ENCODE measurements at regions not wholly inside any gene's neighbourhood (a gene's known extent, or its start where the extent isn't known, plus 50 kb on each side); places are given as distances from the start of the nearest gene placed in this dataset.

DNA sequence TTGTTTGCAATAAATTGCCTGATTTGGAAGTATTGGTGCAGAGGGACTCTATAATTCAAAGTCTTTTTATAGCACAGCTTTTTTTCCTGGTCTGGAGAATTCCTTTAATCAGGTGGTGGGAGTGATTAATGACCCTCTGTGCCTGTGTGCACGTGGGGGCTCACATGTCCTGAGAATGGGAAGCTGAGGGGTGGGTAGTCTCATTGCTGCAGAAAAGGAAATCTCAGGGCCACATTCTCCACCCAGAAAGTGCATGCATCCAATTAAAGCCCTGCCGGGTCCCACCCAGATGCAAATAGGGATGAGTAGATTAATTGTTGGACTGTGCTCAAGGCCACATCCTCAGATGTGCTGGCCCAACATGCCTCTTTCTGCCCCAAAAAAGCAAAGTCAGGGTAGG lies 324.7 kb downstream of the CXCL12 start:
- Histone ChIP-seq H2BK15ac (ENCODE audit: low read length) (no peak overlapping the region), H3K4me1 (ENCODE audit: control insufficient read depth in 2 of 2, insufficient read depth in 1 of 2, low read depth in 1 of 2, low read length in 2 of 2) (peaks cover 0 to 16% of the 10 kb centered on the region in 2 donors), H4K8ac (ENCODE audit: low read depth, low read length) (no peak overlapping the region), H4K91ac (ENCODE audit: low read depth, low read length, poor library complexity) (no peak overlapping the region), H3K23ac (ENCODE audit: low read depth, low read length, poor library complexity) (no peak overlapping the region), H3K14ac (ENCODE audit: low read length) (no peak overlapping the region), H3K27me3 (ENCODE audit: control insufficient read depth in 3 of 3, insufficient read depth in 3 of 3, low read depth in 1 of 3, low read length in 3 of 3) (no peaks in the 10 kb centered on the region), H3K18ac (ENCODE audit: low read length) (no peak overlapping the region), H3K36me3 (replicated peaks in 1 of 2; ENCODE audit: control insufficient read depth in 2 of 2, insufficient read depth in 2 of 2, low read length in 2 of 2) (no peaks in the 10 kb centered on the region), H3K79me1 (ENCODE audit: low read depth, low read length) (no peaks in the 10 kb centered on the region), H2BK5ac (ENCODE audit: low read length) (no peak overlapping the region), H2BK120ac (ENCODE audit: low read depth, low read length) (no peak overlapping the region), H2BK12ac (ENCODE audit: low read length) (no peak overlapping the region), H3K4me2 (ENCODE audit: insufficient read depth, low read length, poor library complexity, severe bottlenecking) (no peak overlapping the region), H2AFZ (ENCODE audit: low read length) (no peak overlapping the region), H3K4me3 (ENCODE audit: low read length in 2 of 2) (no peak overlapping the region), H3K9me3 (replicated peaks in 1 of 2; ENCODE audit: control insufficient read depth in 2 of 2, insufficient read depth in 1 of 2, low read depth in 1 of 2, low read length in 2 of 2) (no peaks in the 10 kb centered on the region), H2AK5ac (ENCODE audit: low read depth, low read length) (no peak overlapping the region), H3K4ac (ENCODE audit: low read length) (no peak overlapping the region), H3K27ac (replicated peaks; ENCODE audit: low read length) (no peak overlapping the region), H3K9ac (ENCODE audit: low read depth, low read length, poor library complexity) (no peak overlapping the region)
- DNase-seq (ENCODE audit: low spot score), result no peak
- WGBS, 2 donors (ENCODE audit: extremely low coverage in 2 of 2, insufficient read length in 2 of 2, insufficient replicate concordance in 1 of 2), result no CpG with 5 or more reads among the region's 2 CpGs

DNA sequence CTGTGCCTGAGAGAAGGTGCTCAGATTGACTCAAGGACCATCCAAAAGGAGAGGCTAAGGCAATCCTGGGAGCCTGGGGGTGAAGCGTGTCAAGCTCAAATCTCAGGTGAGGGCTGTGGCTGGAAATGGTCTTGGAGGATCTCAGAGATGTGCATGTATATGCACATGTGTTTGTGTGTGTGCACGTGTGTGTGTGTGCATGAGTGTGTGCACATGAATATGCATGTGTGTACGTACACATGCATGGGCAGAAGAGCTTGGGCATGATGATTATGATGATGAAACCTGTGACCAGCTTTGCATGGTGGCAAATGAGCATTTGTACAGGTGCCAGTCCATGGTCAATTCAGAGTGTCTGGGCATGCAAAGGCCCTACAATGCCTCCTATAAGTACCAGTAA lies 326.6 kb downstream of the CXCL12 start:
- no peak overlapping the region for H4K91ac ChIP-seq (ENCODE audit: low read depth, low read length, poor library complexity)
- no peak overlapping the region for H3K14ac ChIP-seq (ENCODE audit: low read length)
- no peak for DNase-seq (ENCODE audit: low spot score)
- no peak overlapping the region for H2BK15ac ChIP-seq (ENCODE audit: low read length)
- no CpG with 5 or more reads among the region's 3 CpGs for WGBS, 2 donors (ENCODE audit: extremely low coverage in 2 of 2, insufficient read length in 2 of 2, insufficient replicate concordance in 1 of 2)
- no peak overlapping the region for H3K4ac ChIP-seq (ENCODE audit: low read length)
- H3K9ac ChIP-seq (ENCODE audit: low read depth, low read length, poor library complexity), result no peak overlapping the region
- H3K18ac ChIP-seq (ENCODE audit: low read length), result no peak overlapping the region
- H3K36me3 ChIP-seq (replicated peaks in 1 of 2; ENCODE audit: control insufficient read depth in 2 of 2, insufficient read depth in 2 of 2, low read length in 2 of 2), result no peaks in the 10 kb centered on the region
- H2BK120ac ChIP-seq (ENCODE audit: low read depth, low read length), result no peak overlapping the region
- H3K4me1 ChIP-seq (ENCODE audit: control insufficient read depth in 2 of 2, insufficient read depth in 1 of 2, low read depth in 1 of 2, low read length in 2 of 2), result peaks cover 0 to 16% of the 10 kb centered on the region in 2 donors
- H3K27me3 ChIP-seq (ENCODE audit: control insufficient read depth in 3 of 3, insufficient read depth in 3 of 3, low read depth in 1 of 3, low read length in 3 of 3), result no peaks in the 10 kb centered on the region
- no peak overlapping the region for H3K23ac ChIP-seq (ENCODE audit: low read depth, low read length, poor library complexity)
- no peak overlapping the region for H3K27ac ChIP-seq (replicated peaks; ENCODE audit: low read length)
- H3K9me3 ChIP-seq (replicated peaks in 1 of 2; ENCODE audit: control insufficient read depth in 2 of 2, insufficient read depth in 1 of 2, low read depth in 1 of 2, low read length in 2 of 2), result no peaks in the 10 kb centered on the region
- H4K8ac ChIP-seq (ENCODE audit: low read depth, low read length), result no peak overlapping the region
- H3K4me2 ChIP-seq (ENCODE audit: insufficient read depth, low read length, poor library complexity, severe bottlenecking), result no peak overlapping the region
- H2BK12ac ChIP-seq (ENCODE audit: low read length), result no peak overlapping the region
- H3K4me3 ChIP-seq (ENCODE audit: low read length in 2 of 2), result no peak overlapping the region
- H3K79me1 ChIP-seq (ENCODE audit: low read depth, low read length), result no peaks in the 10 kb centered on the region
- H2AFZ ChIP-seq (ENCODE audit: low read length), result no peak overlapping the region
- no peak overlapping the region for H2BK5ac ChIP-seq (ENCODE audit: low read length)
- no peak overlapping the region for H2AK5ac ChIP-seq (ENCODE audit: low read depth, low read length)

DNA sequence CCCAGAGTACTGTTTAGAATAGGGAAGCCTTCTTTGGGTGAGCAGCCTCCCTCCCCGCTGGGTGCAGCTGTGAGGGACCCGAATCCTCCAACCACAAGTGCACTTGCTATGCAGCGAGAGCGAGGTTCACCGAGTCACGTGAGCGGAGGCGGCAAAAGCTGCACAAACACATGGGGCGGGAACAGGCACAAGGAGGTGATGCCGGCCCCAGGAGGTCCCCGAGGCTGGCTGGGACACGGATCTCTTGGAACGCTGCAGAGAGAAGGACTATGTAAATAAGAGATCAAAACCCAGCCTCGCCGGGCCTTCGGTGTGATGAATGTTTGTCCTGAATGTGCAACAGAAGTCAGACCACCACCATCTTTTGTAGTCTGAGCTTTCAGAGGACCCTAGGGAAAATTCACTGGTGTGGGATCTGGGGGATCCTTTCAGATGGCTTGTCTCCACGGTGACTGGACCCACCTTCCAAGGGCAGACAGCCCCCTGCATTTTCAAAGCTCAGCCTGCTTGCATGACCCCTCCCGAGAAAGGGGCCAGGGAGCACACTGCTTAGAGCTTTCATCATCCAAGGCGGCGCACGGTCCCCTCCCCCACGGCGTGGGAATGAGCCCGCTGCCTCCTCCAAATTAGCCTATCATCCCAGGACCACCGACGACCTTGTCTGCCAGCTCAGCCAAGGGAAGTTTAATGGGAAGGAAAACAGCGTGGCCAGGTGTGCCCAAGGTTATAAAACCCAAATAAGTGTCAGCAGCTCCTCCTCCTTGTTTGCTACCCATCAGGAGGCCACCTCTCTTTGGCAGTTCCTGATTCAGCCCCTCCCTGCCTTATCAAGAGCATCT lies 327.7 kb downstream of the CXCL12 start:
- Histone ChIP-seq H3K4me2 (ENCODE audit: insufficient read depth, low read length, poor library complexity, severe bottlenecking) (no peak overlapping the region), H2BK12ac (ENCODE audit: low read length) (no peak overlapping the region), H3K27me3 (ENCODE audit: control insufficient read depth in 3 of 3, insufficient read depth in 3 of 3, low read depth in 1 of 3, low read length in 3 of 3) (no peaks in the 10 kb centered on the region), H3K4me3 (ENCODE audit: low read length in 2 of 2) (no peak overlapping the region), H3K18ac (ENCODE audit: low read length) (peak overlapping the region; percentile 82), H2BK120ac (ENCODE audit: low read depth, low read length) (no peak overlapping the region), H2AFZ (ENCODE audit: low read length) (no peak overlapping the region), H3K4ac (ENCODE audit: low read length) (no peak overlapping the region), H3K4me1 (ENCODE audit: control insufficient read depth in 2 of 2, insufficient read depth in 1 of 2, low read depth in 1 of 2, low read length in 2 of 2) (peaks cover 0 to 16% of the 10 kb centered on the region in 2 donors), H3K14ac (ENCODE audit: low read length) (no peak overlapping the region), H3K9me3 (replicated peaks in 1 of 2; ENCODE audit: control insufficient read depth in 2 of 2, insufficient read depth in 1 of 2, low read depth in 1 of 2, low read length in 2 of 2) (no peaks in the 10 kb centered on the region), H3K9ac (ENCODE audit: low read depth, low read length, poor library complexity) (no peak overlapping the region), H2BK5ac (ENCODE audit: low read length) (no peak overlapping the region), H3K23ac (ENCODE audit: low read depth, low read length, poor library complexity) (no peak overlapping the region), H3K27ac (replicated peaks; ENCODE audit: low read length) (no peak overlapping the region), H4K8ac (ENCODE audit: low read depth, low read length) (no peak overlapping the region), H3K36me3 (replicated peaks in 1 of 2; ENCODE audit: control insufficient read depth in 2 of 2, insufficient read depth in 2 of 2, low read length in 2 of 2) (no peaks in the 10 kb centered on the region), H3K79me1 (ENCODE audit: low read depth, low read length) (no peaks in the 10 kb centered on the region), H4K91ac (ENCODE audit: low read depth, low read length, poor library complexity) (no peak overlapping the region), H2BK15ac (ENCODE audit: low read length) (no peak overlapping the region), H2AK5ac (ENCODE audit: low read depth, low read length) (no peak overlapping the region)
- no peak for DNase-seq (ENCODE audit: low spot score)
- no CpG with 5 or more reads among the region's 27 CpGs for WGBS, 2 donors (ENCODE audit: extremely low coverage in 2 of 2, insufficient read length in 2 of 2, insufficient replicate concordance in 1 of 2)

DNA sequence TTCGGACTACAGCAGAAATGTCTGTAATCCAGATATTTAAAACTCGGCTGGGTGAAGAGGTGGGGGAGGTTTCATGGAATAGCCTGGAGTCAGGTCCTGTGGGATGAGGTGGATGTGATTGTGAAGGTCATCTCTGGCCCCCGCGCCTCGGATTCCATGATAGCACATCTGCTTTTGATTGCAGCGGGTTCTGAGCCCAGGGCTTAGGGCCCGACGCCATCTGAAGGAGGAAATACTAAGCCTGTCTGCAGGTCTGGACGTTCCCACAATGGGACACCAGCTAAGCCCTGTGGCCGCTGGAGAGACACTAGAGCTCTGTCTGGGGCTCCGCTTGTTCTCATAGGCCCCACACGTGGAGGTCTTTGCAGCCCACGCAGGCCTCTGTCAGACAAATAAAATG lies 328.7 kb downstream of the CXCL12 start:
- Histone ChIP-seq H2BK120ac (ENCODE audit: low read depth, low read length) (no peak overlapping the region), H3K23ac (ENCODE audit: low read depth, low read length, poor library complexity) (no peak overlapping the region), H2BK12ac (ENCODE audit: low read length) (no peak overlapping the region), H3K9ac (ENCODE audit: low read depth, low read length, poor library complexity) (no peak overlapping the region), H3K4me1 (ENCODE audit: control insufficient read depth in 2 of 2, insufficient read depth in 1 of 2, low read depth in 1 of 2, low read length in 2 of 2) (peaks cover 0 to 16% of the 10 kb centered on the region in 2 donors), H3K4me2 (ENCODE audit: insufficient read depth, low read length, poor library complexity, severe bottlenecking) (no peak overlapping the region), H3K27ac (replicated peaks; ENCODE audit: low read length) (no peak overlapping the region), H3K27me3 (ENCODE audit: control insufficient read depth in 3 of 3, insufficient read depth in 3 of 3, low read depth in 1 of 3, low read length in 3 of 3) (no peaks in the 10 kb centered on the region), H3K14ac (ENCODE audit: low read length) (no peak overlapping the region), H3K4me3 (ENCODE audit: low read length in 2 of 2) (no peak overlapping the region), H4K8ac (ENCODE audit: low read depth, low read length) (no peak overlapping the region), H2AFZ (ENCODE audit: low read length) (no peak overlapping the region), H3K36me3 (replicated peaks in 1 of 2; ENCODE audit: control insufficient read depth in 2 of 2, insufficient read depth in 2 of 2, low read length in 2 of 2) (no peaks in the 10 kb centered on the region), H2BK5ac (ENCODE audit: low read length) (no peak overlapping the region), H3K4ac (ENCODE audit: low read length) (no peak overlapping the region), H3K18ac (ENCODE audit: low read length) (peak overlapping the region; percentile 7), H3K9me3 (replicated peaks in 1 of 2; ENCODE audit: control insufficient read depth in 2 of 2, insufficient read depth in 1 of 2, low read depth in 1 of 2, low read length in 2 of 2) (no peaks in the 10 kb centered on the region), H4K91ac (ENCODE audit: low read depth, low read length, poor library complexity) (no peak overlapping the region), H2AK5ac (ENCODE audit: low read depth, low read length) (no peak overlapping the region), H2BK15ac (ENCODE audit: low read length) (no peak overlapping the region), H3K79me1 (ENCODE audit: low read depth, low read length) (no peaks in the 10 kb centered on the region)
- no peak for DNase-seq (ENCODE audit: low spot score)
- no CpG with 5 or more reads among the region's 13 CpGs for WGBS, 2 donors (ENCODE audit: extremely low coverage in 2 of 2, insufficient read length in 2 of 2, insufficient replicate concordance in 1 of 2)
